Hepatocyte (in vitro differentiated cells): ENCODE measurements at regions not wholly inside any gene's neighbourhood (a gene's known extent, or its start where the extent isn't known, plus 50 kb on each side); places are given as distances from the start of the nearest gene placed in this dataset.
"Not testable (repeated sequence)": the region's sequence is repeated elsewhere in the genome, so short reads cannot be mapped to it uniquely, and the experiment has no call there.

Experiments
- CTCF ChIP-seq: fragments of 200-600 bp; sonication (generic); IDR thresholded peaks from 2 replicates; pipeline ENCODE4 v1.5.1; 2016; ENCODE audit warnings: antibody characterized with exemption, mild to moderate bottlenecking; ENCODE audit not compliant: poor library complexity
- EZH2 ChIP-seq: fragments of 200-600 bp; sonication (generic); IDR thresholded peaks from 2 replicates; pipeline ENCODE4 v1.6.1; 2016; ENCODE audit warnings: antibody characterized with exemption, mild to moderate bottlenecking, borderline replicate concordance

- not testable (repeated sequence) for TF ChIP-seq CTCF, EZH2
Measured at GRCh38 chr3:182431972-182432371, 361.3 kb upstream of the ATP11B start.
